Duodenal mucosa (tissue), 2 donors: ENCODE measurements at regions not wholly inside any gene's neighbourhood (a gene's known extent, or its start where the extent isn't known, plus 50 kb on each side); places are given as distances from the start of the nearest gene placed in this dataset.

Source experiments
- H3K27ac ChIP-seq: one replicate; pipeline ENCODE4 v1.7.0; 2013; ENCODE audit warnings: low read depth, low read length
- H3K27me3 ChIP-seq, 2 donors: one replicate each; pipeline ENCODE4 v1.7.0; 2013; ENCODE audit warnings: low read length in 2 of 2, control low read depth in 1 of 2; ENCODE audit not compliant: insufficient read depth in 2 of 2, control insufficient read depth in 1 of 2
- H3K36me3 ChIP-seq, 2 donors: one replicate each; pipeline ENCODE4 v1.7.0; 2013; ENCODE audit warnings: low read length in 2 of 2, control low read depth in 1 of 2; ENCODE audit not compliant: insufficient read depth in 2 of 2, control insufficient read depth in 1 of 2
- H3K4me1 ChIP-seq, 2 donors: one replicate each; pipeline ENCODE4 v1.7.0; 2013; ENCODE audit warnings: low read length in 2 of 2, control low read depth in 1 of 2; ENCODE audit not compliant: insufficient read depth in 2 of 2, control insufficient read depth in 1 of 2
- H3K4me3 ChIP-seq, 2 donors: one replicate each; pipeline ENCODE4 v1.7.0; 2013; ENCODE audit warnings: low read length in 2 of 2, low read depth in 1 of 2
- H3K9ac ChIP-seq, 2 donors: one replicate each; pipeline ENCODE4 v1.7.0; 2013; ENCODE audit warnings: low read length in 2 of 2, low read depth in 1 of 2
- H3K9me3 ChIP-seq, 2 donors: one replicate each; pipeline ENCODE4 v1.7.0; 2013; ENCODE audit warnings: low read length in 2 of 2, control low read depth in 1 of 2; ENCODE audit not compliant: control insufficient read depth in 1 of 2

- H3K9me3 ChIP-seq, result no peaks in the 10 kb centered on the region
- H3K9ac ChIP-seq, result no peak overlapping the region
- no peak overlapping the region for H3K27ac ChIP-seq
Observed at GRCh38 chr16:66260522-66261254, 105.8 kb upstream of the CDH5 start.

GRCh38 chr16:66258916-66259845 lies 107.3 kb upstream of the CDH5 start:
- Histone ChIP-seq H3K27ac (no peak overlapping the region), H3K9ac (no peak overlapping the region), H3K9me3 (no peaks in the 10 kb centered on the region), H3K4me1 (peaks cover 0 to 11% of the 10 kb centered on the region in 2 donors), H3K36me3 (no peaks in the 10 kb centered on the region), H3K4me3 (no peak overlapping the region), H3K27me3 (no peaks in the 10 kb centered on the region)

More at GRCh38 chr16:66260522-66261254, 105.8 kb upstream of the CDH5 start:
- Histone ChIP-seq H3K27me3 (peaks cover 0 to 2% of the 10 kb centered on the region in 2 donors), H3K4me1 (peaks cover 0 to 8% of the 10 kb centered on the region in 2 donors), H3K4me3 (no peak overlapping the region), H3K36me3 (no peaks in the 10 kb centered on the region)

- Histone ChIP-seq H3K36me3 (no peaks in the 10 kb centered on the region), H3K9me3 (no peaks in the 10 kb centered on the region), H3K4me1 (peaks cover 0 to 5% of the 10 kb centered on the region in 2 donors), H3K9ac (no peak overlapping the region), H3K4me3 (no peak overlapping the region), H3K27ac (no peak overlapping the region), H3K27me3 (no peaks in the 10 kb centered on the region)
Observed at GRCh38 chr16:66256919-66257318, 109.6 kb upstream of the CDH5 start.

GRCh38 chr16:66255647-66256046 lies 110.8 kb upstream of the CDH5 start:
- H3K4me1 ChIP-seq, result peaks cover 0 to 4% of the 10 kb centered on the region in 2 donors
- H3K9ac ChIP-seq, result no peak overlapping the region
- H3K27me3 ChIP-seq, result no peaks in the 10 kb centered on the region
- H3K9me3 ChIP-seq, result no peaks in the 10 kb centered on the region
- H3K4me3 ChIP-seq, result no peak overlapping the region
- H3K36me3 ChIP-seq, result no peaks in the 10 kb centered on the region
- no peak overlapping the region for H3K27ac ChIP-seq

- no peaks in the 10 kb centered on the region for H3K36me3 ChIP-seq
- H3K9ac ChIP-seq, result no peak overlapping the region
- no peaks in the 10 kb centered on the region for H3K9me3 ChIP-seq
- no peak overlapping the region for H3K4me3 ChIP-seq
- no peak overlapping the region for H3K27ac ChIP-seq
- peaks cover 0 to 4% of the 10 kb centered on the region in 2 donors for H3K4me1 ChIP-seq
- H3K27me3 ChIP-seq, result no peaks in the 10 kb centered on the region
Observed at GRCh38 chr16:66254751-66255150, 111.7 kb upstream of the CDH5 start.

GRCh38 chr16:66254106-66254505 lies 112.4 kb upstream of the CDH5 start:
- H3K9me3 ChIP-seq, result no peaks in the 10 kb centered on the region
- H3K4me3 ChIP-seq, result no peak overlapping the region
- H3K27ac ChIP-seq, result no peak overlapping the region
- no peak overlapping the region for H3K9ac ChIP-seq
- H3K27me3 ChIP-seq, result no peaks in the 10 kb centered on the region
- H3K36me3 ChIP-seq, result no peaks in the 10 kb centered on the region
- peaks cover 0 to 4% of the 10 kb centered on the region in 2 donors for H3K4me1 ChIP-seq

- no peak overlapping the region for H3K4me3 ChIP-seq
- H3K27ac ChIP-seq, result no peak overlapping the region
Observed at GRCh38 chr16:66251476-66252160, 114.9 kb upstream of the CDH5 start.

GRCh38 chr16:66250686-66251431 lies 115.6 kb upstream of the CDH5 start:
- H3K9me3 ChIP-seq, result no peaks in the 10 kb centered on the region
- H3K9ac ChIP-seq, result no peak overlapping the region
- no peaks in the 10 kb centered on the region for H3K36me3 ChIP-seq
- peaks cover 0 to 4% of the 10 kb centered on the region in 2 donors for H3K4me1 ChIP-seq
- H3K4me3 ChIP-seq, result no peak overlapping the region
- no peaks in the 10 kb centered on the region for H3K27me3 ChIP-seq
- H3K27ac ChIP-seq, result no peak overlapping the region

More at GRCh38 chr16:66251476-66252160, 114.9 kb upstream of the CDH5 start:
- H3K9ac ChIP-seq, result no peak overlapping the region
- H3K36me3 ChIP-seq, result no peaks in the 10 kb centered on the region
- H3K4me1 ChIP-seq, result peaks cover 0 to 4% of the 10 kb centered on the region in 2 donors
- no peaks in the 10 kb centered on the region for H3K9me3 ChIP-seq
- no peaks in the 10 kb centered on the region for H3K27me3 ChIP-seq

- H3K9ac ChIP-seq, result no peak overlapping the region
- no peak overlapping the region for H3K27ac ChIP-seq
Observed at GRCh38 chr16:66247516-66248481, 118.7 kb upstream of the CDH5 start.

More at GRCh38 chr16:66247516-66248481, 118.7 kb upstream of the CDH5 start:
- H3K36me3 ChIP-seq, result no peaks in the 10 kb centered on the region
- H3K4me1 ChIP-seq, result no peaks in the 10 kb centered on the region
- H3K27me3 ChIP-seq, result no peaks in the 10 kb centered on the region
- no peaks in the 10 kb centered on the region for H3K9me3 ChIP-seq
- H3K4me3 ChIP-seq, result no peak overlapping the region
